ENCODE measurements at regions not wholly inside any gene's neighbourhood (a gene's known extent, or its start where the extent isn't known, plus 50 kb on each side); places are given as distances from the start of the nearest gene placed in this dataset.

DNA sequence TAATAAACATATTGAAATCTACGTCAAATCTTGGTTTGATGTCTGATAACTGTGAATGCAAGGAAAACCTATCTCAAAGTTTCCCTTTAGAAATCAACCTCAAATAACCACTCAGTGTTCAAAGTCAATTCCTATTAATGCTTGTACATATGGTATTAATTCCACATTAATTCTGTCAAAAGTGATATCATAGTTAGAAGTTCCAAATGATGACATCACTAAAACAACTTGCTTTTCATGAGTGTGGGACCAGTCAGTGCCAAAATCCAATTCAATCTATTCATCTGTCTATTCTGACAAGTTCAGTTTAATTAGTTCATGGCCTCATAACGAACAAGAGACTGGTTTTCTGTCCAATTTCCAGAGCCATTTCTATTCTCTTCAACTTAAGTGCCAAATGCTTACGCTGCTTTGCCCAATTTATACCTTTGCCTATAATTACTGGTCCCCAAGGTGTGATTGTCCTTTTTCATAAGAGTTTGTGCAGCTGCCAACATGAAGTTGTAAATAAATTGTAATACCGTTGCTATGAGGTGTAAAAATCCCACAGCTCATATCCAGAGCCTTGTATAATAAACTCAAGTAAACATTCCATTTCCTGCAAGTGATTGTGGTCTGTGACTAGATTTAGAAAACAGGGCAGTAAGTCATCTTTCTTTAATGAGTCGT, 476.2 kb downstream of the RAB28 start:
- Mint-ChIP-seq H3K27ac (no peak overlapping the region), H3K4me3 (no peak overlapping the region), H3K27me3 (no peaks in the 10 kb centered on the region), H3K4me1 (no peaks in the 10 kb centered on the region), H3K9me3 (ENCODE audit: insufficient read depth) (no peaks in the 10 kb centered on the region)
- Histone ChIP-seq H4K20me1 (ENCODE audit: control insufficient read depth, insufficient read depth, low read length, poor library complexity, severe bottlenecking) (no peaks in the 10 kb centered on the region), H2AFZ (ENCODE audit: insufficient read depth, low read depth, low read length, poor library complexity, severe bottlenecking) (no peak overlapping the region), H3K79me2 (ENCODE audit: control insufficient read depth, insufficient read depth, low read length) (no peaks in the 10 kb centered on the region), H3K27me3 (replicated peaks in 1 of 4; ENCODE audit: control extremely low read depth in 1 of 4, control insufficient read depth in 3 of 4, insufficient read depth in 4 of 4, low read length in 3 of 4) (no peaks in the 10 kb centered on the region), H3K27ac (ENCODE audit: low read length in 2 of 2) (no peak overlapping the region), H3K4me3 (ENCODE audit: control extremely low read depth in 1 of 5, extremely low read depth in 1 of 5, insufficient read depth in 1 of 5, low read depth in 2 of 5, low read length in 4 of 5) (no peak overlapping the region), H3K4me2 (replicated peaks; ENCODE audit: low read depth, low read length, poor library complexity, severe bottlenecking) (no peak overlapping the region), H3K9ac (ENCODE audit: low read length) (no peak overlapping the region), H3K4me1 (ENCODE audit: control insufficient read depth in 2 of 2, insufficient read depth in 2 of 2, low read length in 2 of 2) (no peaks in the 10 kb centered on the region), H3K36me3 (replicated peaks in 1 of 2; ENCODE audit: control extremely low read depth in 1 of 2, control insufficient read depth in 1 of 2, extremely low read depth in 1 of 2, insufficient read depth in 2 of 2, low read length in 1 of 2) (no peaks in the 10 kb centered on the region), H3K9me3 (ENCODE audit: control extremely low read depth in 1 of 3, control insufficient read depth in 2 of 3, insufficient read depth in 1 of 3, low read length in 2 of 3) (no peaks in the 10 kb centered on the region)
- TF ChIP-seq EZH2 (IDR thresholded peaks at IDR 0.05; ENCODE audit: borderline replicate concordance, insufficient read depth, low read depth, low read length, poor library complexity, severe bottlenecking), result no peak
- TF ChIP-seq, protein P1, sequence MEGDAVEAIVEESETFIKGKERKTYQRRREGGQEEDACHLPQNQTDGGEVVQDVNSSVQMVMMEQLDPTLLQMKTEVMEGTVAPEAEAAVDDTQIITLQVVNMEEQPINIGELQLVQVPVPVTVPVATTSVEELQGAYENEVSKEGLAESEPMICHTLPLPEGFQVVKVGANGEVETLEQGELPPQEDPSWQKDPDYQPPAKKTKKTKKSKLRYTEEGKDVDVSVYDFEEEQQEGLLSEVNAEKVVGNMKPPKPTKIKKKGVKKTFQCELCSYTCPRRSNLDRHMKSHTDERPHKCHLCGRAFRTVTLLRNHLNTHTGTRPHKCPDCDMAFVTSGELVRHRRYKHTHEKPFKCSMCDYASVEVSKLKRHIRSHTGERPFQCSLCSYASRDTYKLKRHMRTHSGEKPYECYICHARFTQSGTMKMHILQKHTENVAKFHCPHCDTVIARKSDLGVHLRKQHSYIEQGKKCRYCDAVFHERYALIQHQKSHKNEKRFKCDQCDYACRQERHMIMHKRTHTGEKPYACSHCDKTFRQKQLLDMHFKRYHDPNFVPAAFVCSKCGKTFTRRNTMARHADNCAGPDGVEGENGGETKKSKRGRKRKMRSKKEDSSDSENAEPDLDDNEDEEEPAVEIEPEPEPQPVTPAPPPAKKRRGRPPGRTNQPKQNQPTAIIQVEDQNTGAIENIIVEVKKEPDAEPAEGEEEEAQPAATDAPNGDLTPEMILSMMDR (IDR thresholded peaks at IDR 0.05), result no peak
- no peak for DNase-seq
- ATAC-seq (ENCODE audit: low read depth), result no peak
- ChIA-PET POLR2A (no interaction called here), CTCF (no interaction called here)
- intact Hi-C loops (cut with micrococcal nuclease), result no loop called here
- 67% methylated on average over 1 of the region's 5 CpGs for WGBS (ENCODE audit: insufficient coverage)

DNA sequence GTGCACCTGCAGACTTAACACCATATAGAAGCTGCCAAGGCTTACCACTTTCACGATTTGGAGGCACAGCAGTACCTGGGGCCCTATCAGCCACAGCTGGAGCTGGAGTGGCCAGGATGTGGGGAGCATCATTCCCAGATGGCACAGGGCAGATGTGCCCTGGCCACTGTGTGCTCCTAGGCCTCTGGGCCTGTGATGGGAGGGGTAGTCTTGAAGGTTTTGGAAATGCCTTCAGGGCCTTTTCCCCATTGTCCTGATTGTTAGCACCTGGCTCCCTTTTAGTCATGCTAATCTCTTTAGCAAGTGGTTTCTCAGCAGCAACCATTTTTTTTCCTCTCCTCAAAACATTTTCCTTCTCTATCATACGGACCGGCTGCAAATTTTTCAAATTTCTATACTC, 490.2 kb downstream of the RAB28 start:
- Histone ChIP-seq H3K36me3 (replicated peaks in 1 of 2; ENCODE audit: control extremely low read depth in 1 of 2, control insufficient read depth in 1 of 2, extremely low read depth in 1 of 2, insufficient read depth in 2 of 2, low read length in 1 of 2) (no peaks in the 10 kb centered on the region), H3K9ac (ENCODE audit: low read length) (no peak overlapping the region), H3K27ac (ENCODE audit: low read length in 2 of 2) (no peak overlapping the region), H3K79me2 (ENCODE audit: control insufficient read depth, insufficient read depth, low read length) (no peaks in the 10 kb centered on the region), H3K9me3 (ENCODE audit: control extremely low read depth in 1 of 3, control insufficient read depth in 2 of 3, insufficient read depth in 1 of 3, low read length in 2 of 3) (peaks cover 0 to 10% (median 0%) of the 10 kb centered on the region in 3 donors), H3K4me1 (ENCODE audit: control insufficient read depth in 2 of 2, insufficient read depth in 2 of 2, low read length in 2 of 2) (no peaks in the 10 kb centered on the region), H3K4me2 (replicated peaks; ENCODE audit: low read depth, low read length, poor library complexity, severe bottlenecking) (no peak overlapping the region), H2AFZ (ENCODE audit: insufficient read depth, low read depth, low read length, poor library complexity, severe bottlenecking) (no peak overlapping the region), H3K4me3 (ENCODE audit: control extremely low read depth in 1 of 5, extremely low read depth in 1 of 5, insufficient read depth in 1 of 5, low read depth in 2 of 5, low read length in 4 of 5) (no peak overlapping the region), H4K20me1 (ENCODE audit: control insufficient read depth, insufficient read depth, low read length, poor library complexity, severe bottlenecking) (no peaks in the 10 kb centered on the region), H3K27me3 (replicated peaks in 1 of 4; ENCODE audit: control extremely low read depth in 1 of 4, control insufficient read depth in 3 of 4, insufficient read depth in 4 of 4, low read length in 3 of 4) (no peaks in the 10 kb centered on the region)
- no peak for TF ChIP-seq EZH2 (IDR thresholded peaks at IDR 0.05; ENCODE audit: borderline replicate concordance, insufficient read depth, low read depth, low read length, poor library complexity, severe bottlenecking)
- ChIA-PET POLR2A (no interaction called here), CTCF (no interaction called here)
- Mint-ChIP-seq H3K9me3 (ENCODE audit: insufficient read depth) (peaks cover 13% of the 10 kb centered on the region), H3K27me3 (no peaks in the 10 kb centered on the region), H3K4me3 (no peak overlapping the region), H3K27ac (no peak overlapping the region), H3K4me1 (no peaks in the 10 kb centered on the region)
- no peak for DNase-seq
- WGBS (ENCODE audit: insufficient coverage), result 74% methylated on average over 3 of the region's 3 CpGs
- intact Hi-C loops (cut with micrococcal nuclease), result no loop called here
- ATAC-seq (ENCODE audit: low read depth), result no peak

Measured in B cell (primary cell).